ENCODE measurements at regions not wholly inside any gene's neighbourhood (a gene's known extent, or its start where the extent isn't known, plus 50 kb on each side); places are given as distances from the start of the nearest gene placed in this dataset.

GRCh38 chr13:80939581-80939980 is 598.7 kb upstream of the SPRY2 start (continued):
- no peak for TF ChIP-seq PBX3 (IDR thresholded peaks at IDR 0.05; ENCODE audit: insufficient replicate concordance, low read depth, low read length)
- no peak for TF ChIP-seq FOS (IDR thresholded peaks at IDR 0.05; ENCODE audit: borderline replicate concordance, extremely low read depth, insufficient read length)
- TF ChIP-seq RFX5 (IDR thresholded peaks at IDR 0.05; ENCODE audit: low read depth, low read length) = no peak
- no peak for TF ChIP-seq IKZF2 (IDR thresholded peaks at IDR 0.05)
- no peak for TF ChIP-seq NR2C2 (IDR thresholded peaks at IDR 0.05; ENCODE audit: borderline replicate concordance, control insufficient read depth, insufficient read length, low read depth)

- H3K9me3 ChIP-seq (replicated peaks; ENCODE audit: control insufficient read depth, insufficient read depth, low read length) = no peaks in the 10 kb centered on the region
- 20% methylated on average over 2 of the region's 2 CpGs for WGBS (ENCODE audit: insufficient coverage, insufficient replicate concordance, low lambda C conversion rate, missing lambda C conversion rate)
- ChIA-PET CTCF (no interaction called here), POLR2A (no interaction called here), SMC1A (ENCODE audit: uncharacterized antibody, unreplicated experiment) (no interaction called here), RAD21 (ENCODE audit: unreplicated experiment) (no interaction called here)
- TF ChIP-seq ETV6 (conservative IDR thresholded peaks at IDR 0.05 in 1 of 2, IDR thresholded peaks at IDR 0.05 in 1 of 2; ENCODE audit: borderline replicate concordance in 1 of 2, low read depth in 1 of 2) = no peak
- TF ChIP-seq MAX (IDR thresholded peaks at IDR 0.05; ENCODE audit: low read depth, low read length) = no peak
- TF ChIP-seq CREM (IDR thresholded peaks at IDR 0.05; ENCODE audit: low read depth) = no peak
- no peak for TF ChIP-seq ESRRA (IDR thresholded peaks at IDR 0.05; ENCODE audit: low read length)
- FAIRE-seq (no peak), DNase-seq (ENCODE audit: low read depth, low spot score) (no peak), ATAC-seq (no peak)
- no peak overlapping the region for H2AFZ ChIP-seq (ENCODE audit: control insufficient read depth, low read depth, low read length)
- no peak overlapping the region for H3K4me3 ChIP-seq
- intact Hi-C loops (cut with micrococcal nuclease; ENCODE audit: unreplicated experiment) (no loop called here), in situ Hi-C loops (cut with MboI) (no loop called here)
- no peaks in the 10 kb centered on the region for H3K79me2 ChIP-seq (ENCODE audit: control insufficient read depth, insufficient read depth, low read length)
- no peak overlapping the region for H3K4me2 ChIP-seq (ENCODE audit: control insufficient read depth, insufficient read depth)
- no peak overlapping the region for H3K27ac ChIP-seq (ENCODE audit: control insufficient read depth, insufficient read depth)
- no peak overlapping the region for H3K9ac ChIP-seq (ENCODE audit: control insufficient read depth, insufficient read depth, low read length)
- no TSS peak for BruUV-seq (replicated peaks)
- no peaks in the 10 kb centered on the region for H3K36me3 ChIP-seq (ENCODE audit: control insufficient read depth in 2 of 2, insufficient read depth in 2 of 2, low read length in 1 of 2)
- H4K20me1 ChIP-seq (ENCODE audit: control insufficient read depth, insufficient read depth) = no peaks in the 10 kb centered on the region
- H3K4me1 ChIP-seq (ENCODE audit: control insufficient read depth, insufficient read depth, low read length) = no peaks in the 10 kb centered on the region
- no peaks in the 10 kb centered on the region for H3K27me3 ChIP-seq (replicated peaks in 1 of 2; ENCODE audit: control insufficient read depth in 2 of 2, insufficient read depth in 2 of 2, low read length in 1 of 2)
Measured at GRCh38 chr13:80931766-80932165, 590.8 kb upstream of the SPRY2 start.

Data from GM12878 (cell line).